GM23338 (cell line): ENCODE measurements at regions not wholly inside any gene's neighbourhood (a gene's known extent, or its start where the extent isn't known, plus 50 kb on each side); places are given as distances from the start of the nearest gene placed in this dataset.

Experiments
- CREB1 ChIP-seq: fragments of 250-450 bp; sonication (Bioruptor Pico); IDR thresholded peaks from 2 replicates; pipeline ENCODE4 v1.5.0; 2020; ENCODE audit warnings: low read depth, mild to moderate bottlenecking, moderate library complexity
- EZH2 ChIP-seq: fragments of 200-600 bp; sonication (generic); IDR thresholded peaks from one replicate; pipeline ENCODE4 v1.8.0; 2017; ENCODE audit warnings: antibody characterized with exemption, mild to moderate bottlenecking, low read depth; ENCODE audit not compliant: unreplicated experiment
- EZH2phosphoT487 ChIP-seq: fragments of 200-600 bp; sonication (generic); IDR thresholded peaks from one replicate; pipeline ENCODE4 v1.8.1; 2018; ENCODE audit warnings: antibody characterized with exemption; ENCODE audit not compliant: unreplicated experiment
- NANOG ChIP-seq: IDR thresholded peaks from 2 replicates; pipeline ENCODE4 v1.6.1; 2016; ENCODE audit warnings: antibody characterized with exemption, borderline replicate concordance
- POLR2AphosphoS5 ChIP-seq: IDR thresholded peaks from 2 replicates; pipeline ENCODE4 v1.6.1; 2016; ENCODE audit warnings: antibody characterized with exemption, low read depth
- STAT1 ChIP-seq: IDR thresholded peaks from one replicate; pipeline ENCODE4 v1.6.1; 2016; ENCODE audit warnings: antibody characterized with exemption; ENCODE audit not compliant: unreplicated experiment
- ZNF114 ChIP-seq: fragments of 250-450 bp; sonication (Bioruptor Pico); IDR thresholded peaks from 2 replicates; pipeline ENCODE4 v1.5.0; 2020; ENCODE audit warnings: mild to moderate bottlenecking, moderate library complexity
- ZNF331 ChIP-seq: fragments of 250-450 bp; sonication (Bioruptor Pico); IDR thresholded peaks from 2 replicates; pipeline ENCODE4 v1.5.0; 2020; ENCODE audit warnings: low read depth, mild to moderate bottlenecking, moderate library complexity
- ZNF462 ChIP-seq: fragments of 250-450 bp; sonication (Bioruptor Pico); IDR thresholded peaks from 2 replicates; pipeline ENCODE4 v1.5.0; 2020; ENCODE audit warnings: mild to moderate bottlenecking, moderate library complexity
- TF ChIP-seq, protein P1 (sequence below), 2 experiments: fragments of 200-600 bp in 1 of 2; sonication (generic) in 1 of 2; conservative IDR thresholded peaks; 2 replicates each; pipeline versions ENCODE4 v1.5.1 to v1.6.1; 2016 to 2017; ENCODE audit warnings: antibody characterized with exemption in 2 of 2, low read depth in 2 of 2, mild to moderate bottlenecking in 2 of 2, moderate library complexity in 1 of 2
- TF ChIP-seq, protein P2 (sequence below): IDR thresholded peaks from one replicate; pipeline ENCODE4 v1.6.1; 2018; ENCODE audit warnings: antibody characterized with exemption; ENCODE audit not compliant: unreplicated experiment
- TF ChIP-seq, protein P3 (sequence below): IDR thresholded peaks from 2 replicates; pipeline ENCODE4 v1.6.1; 2016; ENCODE audit warnings: antibody characterized with exemption

GRCh38 chr20:53888510-53888909 lies 181.9 kb downstream of the BCAS1 start:
- TF ChIP-seq, protein P1, sequence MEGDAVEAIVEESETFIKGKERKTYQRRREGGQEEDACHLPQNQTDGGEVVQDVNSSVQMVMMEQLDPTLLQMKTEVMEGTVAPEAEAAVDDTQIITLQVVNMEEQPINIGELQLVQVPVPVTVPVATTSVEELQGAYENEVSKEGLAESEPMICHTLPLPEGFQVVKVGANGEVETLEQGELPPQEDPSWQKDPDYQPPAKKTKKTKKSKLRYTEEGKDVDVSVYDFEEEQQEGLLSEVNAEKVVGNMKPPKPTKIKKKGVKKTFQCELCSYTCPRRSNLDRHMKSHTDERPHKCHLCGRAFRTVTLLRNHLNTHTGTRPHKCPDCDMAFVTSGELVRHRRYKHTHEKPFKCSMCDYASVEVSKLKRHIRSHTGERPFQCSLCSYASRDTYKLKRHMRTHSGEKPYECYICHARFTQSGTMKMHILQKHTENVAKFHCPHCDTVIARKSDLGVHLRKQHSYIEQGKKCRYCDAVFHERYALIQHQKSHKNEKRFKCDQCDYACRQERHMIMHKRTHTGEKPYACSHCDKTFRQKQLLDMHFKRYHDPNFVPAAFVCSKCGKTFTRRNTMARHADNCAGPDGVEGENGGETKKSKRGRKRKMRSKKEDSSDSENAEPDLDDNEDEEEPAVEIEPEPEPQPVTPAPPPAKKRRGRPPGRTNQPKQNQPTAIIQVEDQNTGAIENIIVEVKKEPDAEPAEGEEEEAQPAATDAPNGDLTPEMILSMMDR (conservative IDR thresholded peaks at IDR 0.05; ENCODE audit: low read depth in 2 of 2), result no peak
- TF ChIP-seq EZH2, result no peak
- no peak for TF ChIP-seq POLR2AphosphoS5
- no peak for TF ChIP-seq EZH2phosphoT487
- TF ChIP-seq, protein P2, sequence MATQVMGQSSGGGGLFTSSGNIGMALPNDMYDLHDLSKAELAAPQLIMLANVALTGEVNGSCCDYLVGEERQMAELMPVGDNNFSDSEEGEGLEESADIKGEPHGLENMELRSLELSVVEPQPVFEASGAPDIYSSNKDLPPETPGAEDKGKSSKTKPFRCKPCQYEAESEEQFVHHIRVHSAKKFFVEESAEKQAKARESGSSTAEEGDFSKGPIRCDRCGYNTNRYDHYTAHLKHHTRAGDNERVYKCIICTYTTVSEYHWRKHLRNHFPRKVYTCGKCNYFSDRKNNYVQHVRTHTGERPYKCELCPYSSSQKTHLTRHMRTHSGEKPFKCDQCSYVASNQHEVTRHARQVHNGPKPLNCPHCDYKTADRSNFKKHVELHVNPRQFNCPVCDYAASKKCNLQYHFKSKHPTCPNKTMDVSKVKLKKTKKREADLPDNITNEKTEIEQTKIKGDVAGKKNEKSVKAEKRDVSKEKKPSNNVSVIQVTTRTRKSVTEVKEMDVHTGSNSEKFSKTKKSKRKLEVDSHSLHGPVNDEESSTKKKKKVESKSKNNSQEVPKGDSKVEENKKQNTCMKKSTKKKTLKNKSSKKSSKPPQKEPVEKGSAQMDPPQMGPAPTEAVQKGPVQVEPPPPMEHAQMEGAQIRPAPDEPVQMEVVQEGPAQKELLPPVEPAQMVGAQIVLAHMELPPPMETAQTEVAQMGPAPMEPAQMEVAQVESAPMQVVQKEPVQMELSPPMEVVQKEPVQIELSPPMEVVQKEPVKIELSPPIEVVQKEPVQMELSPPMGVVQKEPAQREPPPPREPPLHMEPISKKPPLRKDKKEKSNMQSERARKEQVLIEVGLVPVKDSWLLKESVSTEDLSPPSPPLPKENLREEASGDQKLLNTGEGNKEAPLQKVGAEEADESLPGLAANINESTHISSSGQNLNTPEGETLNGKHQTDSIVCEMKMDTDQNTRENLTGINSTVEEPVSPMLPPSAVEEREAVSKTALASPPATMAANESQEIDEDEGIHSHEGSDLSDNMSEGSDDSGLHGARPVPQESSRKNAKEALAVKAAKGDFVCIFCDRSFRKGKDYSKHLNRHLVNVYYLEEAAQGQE, result no peak
- no peak for TF ChIP-seq ZNF331 (CRISPR knock-in tag)
- TF ChIP-seq CREB1 (CRISPR knock-in tag), result no peak
- TF ChIP-seq, protein P3, sequence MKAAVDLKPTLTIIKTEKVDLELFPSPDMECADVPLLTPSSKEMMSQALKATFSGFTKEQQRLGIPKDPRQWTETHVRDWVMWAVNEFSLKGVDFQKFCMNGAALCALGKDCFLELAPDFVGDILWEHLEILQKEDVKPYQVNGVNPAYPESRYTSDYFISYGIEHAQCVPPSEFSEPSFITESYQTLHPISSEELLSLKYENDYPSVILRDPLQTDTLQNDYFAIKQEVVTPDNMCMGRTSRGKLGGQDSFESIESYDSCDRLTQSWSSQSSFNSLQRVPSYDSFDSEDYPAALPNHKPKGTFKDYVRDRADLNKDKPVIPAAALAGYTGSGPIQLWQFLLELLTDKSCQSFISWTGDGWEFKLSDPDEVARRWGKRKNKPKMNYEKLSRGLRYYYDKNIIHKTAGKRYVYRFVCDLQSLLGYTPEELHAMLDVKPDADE, result no peak
- no peak for TF ChIP-seq ZNF462 (CRISPR knock-in tag)
- TF ChIP-seq ZNF114 (CRISPR knock-in tag), result no peak
- TF ChIP-seq STAT1, result no peak
- TF ChIP-seq NANOG, result no peak
